Muscle layer of duodenum (tissue), 2 donors: ENCODE measurements at regions not wholly inside any gene's neighbourhood (a gene's known extent, or its start where the extent isn't known, plus 50 kb on each side); places are given as distances from the start of the nearest gene placed in this dataset.

ENCODE experiments used
- H3K27ac ChIP-seq: one replicate; pipeline ENCODE4 v1.7.0; 2013; ENCODE audit warnings: mild to moderate bottlenecking, low read length
- H3K27me3 ChIP-seq: one replicate; pipeline ENCODE4 v1.7.0; 2013; ENCODE audit warnings: low read depth, mild to moderate bottlenecking, control low read depth, low read length
- H3K36me3 ChIP-seq, 2 donors: one replicate each; pipeline ENCODE4 v1.7.0; 2013; ENCODE audit warnings: low read length in 2 of 2, control low read depth in 1 of 2, mild to moderate bottlenecking in 1 of 2; ENCODE audit not compliant: insufficient read depth in 2 of 2, control insufficient read depth in 1 of 2
- H3K4me1 ChIP-seq, 2 donors: one replicate each; pipeline ENCODE4 v1.7.0; 2013; ENCODE audit warnings: low read length in 2 of 2, mild to moderate bottlenecking in 2 of 2, control low read depth in 1 of 2, moderate library complexity in 1 of 2; ENCODE audit not compliant: insufficient read depth in 2 of 2, control insufficient read depth in 1 of 2
- H3K4me3 ChIP-seq, 2 donors: one replicate each; pipeline ENCODE4 v1.7.0; 2013; ENCODE audit warnings: low read length in 2 of 2, low read depth in 1 of 2, mild to moderate bottlenecking in 1 of 2
- H3K9me3 ChIP-seq, 2 donors: one replicate each; pipeline ENCODE4 v1.7.0; 2013; ENCODE audit warnings: low read length in 2 of 2, control low read depth in 1 of 2, mild to moderate bottlenecking in 1 of 2; ENCODE audit not compliant: control insufficient read depth in 1 of 2
- donor health status: healthy.

- no peak overlapping the region for H3K27ac ChIP-seq
- H3K9me3 ChIP-seq: no peaks in the 10 kb centered on the region
- H3K4me1 ChIP-seq: no peaks in the 10 kb centered on the region
Observed at GRCh38 chr10:64265961-64266360, 744.8 kb downstream of the REEP3 start.

GRCh38 chr10:64271508-64271907 is 750.3 kb downstream of the REEP3 start:
- no peaks in the 10 kb centered on the region for H3K9me3 ChIP-seq
- H3K4me1 ChIP-seq: no peaks in the 10 kb centered on the region
- no peaks in the 10 kb centered on the region for H3K36me3 ChIP-seq
- no peaks in the 10 kb centered on the region for H3K27me3 ChIP-seq
- no peak overlapping the region for H3K27ac ChIP-seq
- no peak overlapping the region for H3K4me3 ChIP-seq

More at GRCh38 chr10:64265961-64266360, 744.8 kb downstream of the REEP3 start:
- no peak overlapping the region for H3K4me3 ChIP-seq
- H3K36me3 ChIP-seq: no peaks in the 10 kb centered on the region
- H3K27me3 ChIP-seq: no peaks in the 10 kb centered on the region

GRCh38 chr10:64271983-64272382 is 750.8 kb downstream of the REEP3 start:
- H3K27me3 ChIP-seq: no peaks in the 10 kb centered on the region
- H3K9me3 ChIP-seq: no peaks in the 10 kb centered on the region
- no peaks in the 10 kb centered on the region for H3K36me3 ChIP-seq
- H3K27ac ChIP-seq: no peak overlapping the region
- H3K4me1 ChIP-seq: no peaks in the 10 kb centered on the region
- no peak overlapping the region for H3K4me3 ChIP-seq

- no peaks in the 10 kb centered on the region for H3K9me3 ChIP-seq
- H3K4me1 ChIP-seq: no peaks in the 10 kb centered on the region
- H3K27ac ChIP-seq: no peak overlapping the region
- H3K4me3 ChIP-seq: no peak overlapping the region
- H3K36me3 ChIP-seq: no peaks in the 10 kb centered on the region
- no peaks in the 10 kb centered on the region for H3K27me3 ChIP-seq
Observed at GRCh38 chr10:64275001-64275400, 753.8 kb downstream of the REEP3 start.

GRCh38 chr10:64275774-64276173 is 754.6 kb downstream of the REEP3 start:
- no peaks in the 10 kb centered on the region for H3K27me3 ChIP-seq
- H3K4me1 ChIP-seq: no peaks in the 10 kb centered on the region
- no peak overlapping the region for H3K4me3 ChIP-seq
- H3K36me3 ChIP-seq: no peaks in the 10 kb centered on the region
- no peaks in the 10 kb centered on the region for H3K9me3 ChIP-seq
- H3K27ac ChIP-seq: no peak overlapping the region

GRCh38 chr10:64277536-64277935 is 756.3 kb downstream of the REEP3 start:
- Histone ChIP-seq H3K9me3 (no peaks in the 10 kb centered on the region), H3K27ac (no peak overlapping the region)

GRCh38 chr10:64283621-64284020 is 762.4 kb downstream of the REEP3 start:
- no peaks in the 10 kb centered on the region for H3K36me3 ChIP-seq
- no peak overlapping the region for H3K27ac ChIP-seq
- H3K4me1 ChIP-seq: no peaks in the 10 kb centered on the region
- H3K27me3 ChIP-seq: no peaks in the 10 kb centered on the region
- H3K9me3 ChIP-seq: no peaks in the 10 kb centered on the region
- no peak overlapping the region for H3K4me3 ChIP-seq

More at GRCh38 chr10:64277536-64277935, 756.3 kb downstream of the REEP3 start:
- Histone ChIP-seq H3K4me3 (no peak overlapping the region), H3K27me3 (no peaks in the 10 kb centered on the region), H3K36me3 (no peaks in the 10 kb centered on the region), H3K4me1 (no peaks in the 10 kb centered on the region)

GRCh38 chr10:64286533-64286932 is 765.3 kb downstream of the REEP3 start:
- Histone ChIP-seq H3K4me3 (no peak overlapping the region), H3K36me3 (no peaks in the 10 kb centered on the region), H3K4me1 (no peaks in the 10 kb centered on the region), H3K27ac (no peak overlapping the region), H3K9me3 (no peaks in the 10 kb centered on the region), H3K27me3 (no peaks in the 10 kb centered on the region)

GRCh38 chr10:64288404-64288803 is 767.2 kb downstream of the REEP3 start:
- Histone ChIP-seq H3K27me3 (no peaks in the 10 kb centered on the region), H3K9me3 (no peaks in the 10 kb centered on the region), H3K4me1 (no peaks in the 10 kb centered on the region), H3K36me3 (no peaks in the 10 kb centered on the region), H3K4me3 (no peak overlapping the region), H3K27ac (no peak overlapping the region)

- Histone ChIP-seq H3K27me3 (no peaks in the 10 kb centered on the region), H3K27ac (no peak overlapping the region), H3K4me3 (no peak overlapping the region), H3K4me1 (no peaks in the 10 kb centered on the region), H3K9me3 (no peaks in the 10 kb centered on the region), H3K36me3 (no peaks in the 10 kb centered on the region)
Observed at GRCh38 chr10:64303566-64303965, 782.4 kb downstream of the REEP3 start.

- no peaks in the 10 kb centered on the region for H3K36me3 ChIP-seq
Observed at GRCh38 chr10:64306729-64307327, 785.6 kb downstream of the REEP3 start.

GRCh38 chr10:64312876-64313275 is 791.7 kb downstream of the REEP3 start:
- Histone ChIP-seq H3K36me3 (no peaks in the 10 kb centered on the region), H3K4me3 (no peak overlapping the region), H3K4me1 (no peaks in the 10 kb centered on the region), H3K27me3 (no peaks in the 10 kb centered on the region), H3K9me3 (no peaks in the 10 kb centered on the region), H3K27ac (no peak overlapping the region)

More at GRCh38 chr10:64306729-64307327, 785.6 kb downstream of the REEP3 start:
- Histone ChIP-seq H3K9me3 (no peaks in the 10 kb centered on the region), H3K4me3 (no peak overlapping the region), H3K27me3 (no peaks in the 10 kb centered on the region), H3K4me1 (no peaks in the 10 kb centered on the region), H3K27ac (no peak overlapping the region)
